Smooth muscle cell (in vitro differentiated cells): ENCODE measurements at regions not wholly inside any gene's neighbourhood (a gene's known extent, or its start where the extent isn't known, plus 50 kb on each side); places are given as distances from the start of the nearest gene placed in this dataset.
A peak's percentile ranks its signal among the peaks of the same experiment; 100 is the strongest.

Source experiments
- DNase-seq: peaks from one replicate; lab custom pipeline; 2025; ENCODE audit not compliant: unreplicated experiment; lab: John Stamatoyannopoulos, UW
- H2AFZ ChIP-seq: fragments of 200-600 bp; sonication (generic); 2 replicates; pipeline ENCODE4 v1.6.0; 2016; ENCODE audit warnings: antibody characterized with exemption, low read depth, mild to moderate bottlenecking
- H3F3A ChIP-seq: fragments of 200-600 bp; sonication (generic); 2 replicates; pipeline ENCODE4 v1.6.0; 2017; ENCODE audit warnings: antibody characterized with exemption, low read depth
- H3K27ac ChIP-seq: fragments of 200-600 bp; sonication (generic); 2 replicates; pipeline ENCODE4 v1.5.1; 2016; ENCODE audit warnings: low read depth, mild to moderate bottlenecking
- H3K27me3 ChIP-seq: fragments of 200-600 bp; sonication (generic); 2 replicates; pipeline ENCODE4 v1.6.1; 2016; ENCODE audit warnings: low read depth, mild to moderate bottlenecking
- H3K36me3 ChIP-seq: fragments of 200-600 bp; sonication (generic); 2 replicates; pipeline ENCODE4 v1.5.1; 2016; ENCODE audit warnings: low read depth
- H3K4me1 ChIP-seq: fragments of 200-600 bp; sonication (generic); 2 replicates; pipeline ENCODE4 v1.5.1; 2016; ENCODE audit warnings: low read depth
- H3K4me2 ChIP-seq: fragments of 200-600 bp; sonication (generic); 2 replicates; pipeline ENCODE4 v1.6.0; 2016; ENCODE audit warnings: mild to moderate bottlenecking
- H3K4me3 ChIP-seq: fragments of 200-600 bp; sonication (generic); 2 replicates; pipeline ENCODE4 v1.5.1; 2016; ENCODE audit warnings: mild to moderate bottlenecking
- H3K79me2 ChIP-seq: fragments of 200-600 bp; sonication (generic); 2 replicates; pipeline ENCODE4 v1.6.0; 2016; ENCODE audit warnings: low read depth, mild to moderate bottlenecking
- H3K9ac ChIP-seq: fragments of 200-600 bp; sonication (generic); 2 replicates; pipeline ENCODE4 v1.6.0; 2016; ENCODE audit warnings: low read depth
- H3K9me3 ChIP-seq: fragments of 200-600 bp; sonication (generic); replicated peaks from 2 replicates; pipeline ENCODE4 v1.5.1; 2016; ENCODE audit warnings: low read depth
- H4K20me1 ChIP-seq: fragments of 200-600 bp; sonication (generic); 2 replicates; pipeline ENCODE4 v1.6.0; 2016; ENCODE audit warnings: low read depth
- WGBS: methylation state at CpG from one replicate; pipeline ENCODE4 v1.1.7; 2016; ENCODE audit warnings: low lambda C conversion rate; 5-methylcytosine and 5-hydroxymethylcytosine counted together
- TF ChIP-seq, protein P1 (sequence below): fragments of 200-600 bp; sonication (generic); IDR thresholded peaks from 2 replicates; pipeline ENCODE4 v1.5.1; 2017; ENCODE audit warnings: borderline replicate concordance, mild to moderate bottlenecking, antibody characterized with exemption; ENCODE audit not compliant: insufficient read depth, poor library complexity, severe bottlenecking

DNA sequence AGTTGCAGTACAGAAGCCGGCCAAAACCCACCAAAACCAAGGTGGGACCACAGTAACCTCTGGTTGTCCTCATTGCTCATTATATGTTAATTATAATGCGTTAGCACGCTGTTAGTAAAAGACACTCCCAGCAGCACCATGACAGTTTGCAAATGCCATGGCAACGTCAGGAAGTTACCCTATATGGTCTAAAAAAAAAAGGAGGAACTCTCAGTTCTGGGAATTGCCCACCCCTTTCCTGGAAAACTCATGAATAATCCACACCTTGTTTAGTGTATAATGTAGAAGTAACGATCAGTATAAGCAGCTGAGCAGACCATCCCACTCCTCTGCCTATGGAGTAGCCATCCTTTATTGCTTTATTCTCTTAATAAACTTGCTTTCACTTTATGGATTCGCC, 148.6 kb upstream of the EXOC2 start:
- no peaks in the 10 kb centered on the region for H3K79me2 ChIP-seq
- peak overlapping the region; percentile 67 for H3K27ac ChIP-seq
- H3K4me2 ChIP-seq = peak overlapping the region; percentile 30
- H3K9ac ChIP-seq = no peak overlapping the region
- no peak for DNase-seq
- no peaks in the 10 kb centered on the region for H4K20me1 ChIP-seq
- H3K4me1 ChIP-seq = peaks cover 7% of the 10 kb centered on the region
- H3K27me3 ChIP-seq = no peaks in the 10 kb centered on the region
- TF ChIP-seq, protein P1, sequence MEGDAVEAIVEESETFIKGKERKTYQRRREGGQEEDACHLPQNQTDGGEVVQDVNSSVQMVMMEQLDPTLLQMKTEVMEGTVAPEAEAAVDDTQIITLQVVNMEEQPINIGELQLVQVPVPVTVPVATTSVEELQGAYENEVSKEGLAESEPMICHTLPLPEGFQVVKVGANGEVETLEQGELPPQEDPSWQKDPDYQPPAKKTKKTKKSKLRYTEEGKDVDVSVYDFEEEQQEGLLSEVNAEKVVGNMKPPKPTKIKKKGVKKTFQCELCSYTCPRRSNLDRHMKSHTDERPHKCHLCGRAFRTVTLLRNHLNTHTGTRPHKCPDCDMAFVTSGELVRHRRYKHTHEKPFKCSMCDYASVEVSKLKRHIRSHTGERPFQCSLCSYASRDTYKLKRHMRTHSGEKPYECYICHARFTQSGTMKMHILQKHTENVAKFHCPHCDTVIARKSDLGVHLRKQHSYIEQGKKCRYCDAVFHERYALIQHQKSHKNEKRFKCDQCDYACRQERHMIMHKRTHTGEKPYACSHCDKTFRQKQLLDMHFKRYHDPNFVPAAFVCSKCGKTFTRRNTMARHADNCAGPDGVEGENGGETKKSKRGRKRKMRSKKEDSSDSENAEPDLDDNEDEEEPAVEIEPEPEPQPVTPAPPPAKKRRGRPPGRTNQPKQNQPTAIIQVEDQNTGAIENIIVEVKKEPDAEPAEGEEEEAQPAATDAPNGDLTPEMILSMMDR = no peak
- no peaks in the 10 kb centered on the region for H3K9me3 ChIP-seq
- H2AFZ ChIP-seq = no peak overlapping the region
- 87% methylated on average over 6 of the region's 6 CpGs for WGBS
- H3F3A ChIP-seq = peaks cover 9% of the 10 kb centered on the region
- no peaks in the 10 kb centered on the region for H3K36me3 ChIP-seq
- H3K4me3 ChIP-seq = no peak overlapping the region

DNA sequence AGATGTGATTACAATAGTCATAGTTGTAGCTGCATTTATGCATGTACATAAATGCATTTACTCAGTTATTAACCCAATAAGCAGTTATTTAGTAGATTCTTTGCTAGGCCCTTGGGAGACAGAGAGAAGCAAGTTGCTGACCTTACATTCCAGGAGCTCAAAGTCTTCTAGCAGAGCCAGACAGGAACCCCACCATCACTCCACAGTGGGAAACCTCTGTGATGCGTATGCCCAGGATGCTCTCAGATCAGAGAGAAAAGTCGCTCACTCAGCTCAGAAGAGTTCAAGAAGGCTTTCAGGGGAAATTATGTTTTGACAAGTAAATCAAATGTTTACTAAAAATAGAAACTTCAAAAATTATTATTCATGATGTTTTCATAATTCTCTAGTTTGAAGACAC, 146.3 kb upstream of the EXOC2 start:
- H2AFZ ChIP-seq = no peak overlapping the region
- 89% methylated on average over 2 of the region's 2 CpGs for WGBS
- H3K9me3 ChIP-seq = no peaks in the 10 kb centered on the region
- H3K4me3 ChIP-seq = no peak overlapping the region
- no peak overlapping the region for H3K4me2 ChIP-seq
- no peak for DNase-seq
- no peak overlapping the region for H3K9ac ChIP-seq
- H3K4me1 ChIP-seq = peaks cover 24% of the 10 kb centered on the region
- TF ChIP-seq, protein P1 = no peak
- H3K79me2 ChIP-seq = no peaks in the 10 kb centered on the region
- no peaks in the 10 kb centered on the region for H3K36me3 ChIP-seq
- peaks cover 12% of the 10 kb centered on the region for H3F3A ChIP-seq
- H3K27ac ChIP-seq = no peak overlapping the region
- H4K20me1 ChIP-seq = peaks cover 3% of the 10 kb centered on the region
- H3K27me3 ChIP-seq = no peaks in the 10 kb centered on the region

DNA sequence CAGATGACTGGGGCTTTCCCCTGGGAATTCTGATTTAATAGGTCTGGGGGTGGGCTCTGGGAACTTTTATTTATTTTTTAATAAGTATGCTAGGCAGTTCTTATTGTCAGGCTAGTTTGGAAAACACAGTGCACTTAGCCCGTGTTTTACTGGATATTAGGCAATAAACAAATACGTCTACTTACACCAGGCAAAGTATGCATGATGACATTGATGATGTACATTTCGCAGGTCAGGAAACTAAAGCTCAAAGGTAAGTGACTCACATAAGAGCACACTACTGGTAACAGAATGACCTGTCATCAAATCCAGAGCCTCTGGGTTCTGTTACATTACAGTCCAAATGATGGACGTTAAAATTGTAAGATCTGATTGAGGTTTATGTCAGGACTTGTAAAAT, 144.4 kb upstream of the EXOC2 start:
- H3K4me1 ChIP-seq = peaks cover 24% of the 10 kb centered on the region
- TF ChIP-seq, protein P1 = no peak
- no peak overlapping the region for H3K4me3 ChIP-seq
- no peaks in the 10 kb centered on the region for H3K27me3 ChIP-seq
- no peak overlapping the region for H3K9ac ChIP-seq
- H2AFZ ChIP-seq = no peak overlapping the region
- peaks cover 3% of the 10 kb centered on the region for H4K20me1 ChIP-seq
- no peaks in the 10 kb centered on the region for H3K79me2 ChIP-seq
- 35% methylated on average over 4 of the region's 4 CpGs for WGBS
- H3K9me3 ChIP-seq = no peaks in the 10 kb centered on the region
- H3K36me3 ChIP-seq = no peaks in the 10 kb centered on the region
- no peak for DNase-seq
- H3F3A ChIP-seq = peaks cover 12% of the 10 kb centered on the region
- H3K4me2 ChIP-seq = peak overlapping the region; percentile 31
- H3K27ac ChIP-seq = peak overlapping the region; percentile 74

DNA sequence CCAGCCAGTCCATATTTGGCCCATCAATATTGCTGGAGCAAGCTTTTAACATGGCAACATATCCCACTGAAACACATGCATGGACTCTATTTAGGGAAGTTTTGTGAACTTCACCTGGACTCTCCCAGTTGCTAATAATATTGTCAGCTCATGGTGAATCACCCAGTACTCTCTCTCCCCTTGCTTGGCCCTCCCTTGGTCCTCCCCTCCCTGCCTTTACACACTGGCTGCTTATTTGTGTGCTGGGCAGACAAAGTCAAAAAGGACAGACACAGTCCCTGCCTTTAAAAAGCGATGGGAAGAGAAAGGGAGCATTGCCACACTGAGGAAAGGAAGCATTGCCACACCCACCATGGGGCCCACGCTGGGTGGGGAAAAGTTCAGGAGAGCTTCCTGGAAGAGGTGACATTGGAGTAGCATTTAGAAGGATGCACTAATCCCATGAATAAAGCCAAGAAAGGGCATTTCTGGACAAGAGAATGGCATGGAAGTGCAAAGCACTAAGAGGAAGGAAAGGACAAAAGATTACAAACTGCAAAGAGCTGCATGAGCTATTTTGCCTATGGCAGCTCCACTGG, 143.4 kb upstream of the EXOC2 start:
- H3K4me1 ChIP-seq = peaks cover 24% of the 10 kb centered on the region
- no peak overlapping the region for H3K4me3 ChIP-seq
- no peaks in the 10 kb centered on the region for H3K36me3 ChIP-seq
- H3K27ac ChIP-seq = peak overlapping the region; percentile 74
- H3K79me2 ChIP-seq = no peaks in the 10 kb centered on the region
- H3K4me2 ChIP-seq = peak overlapping the region; percentile 62
- H2AFZ ChIP-seq = no peak overlapping the region
- DNase-seq = no peak
- TF ChIP-seq, protein P1 = no peak
- H3K9me3 ChIP-seq = no peaks in the 10 kb centered on the region
- no peaks in the 10 kb centered on the region for H3K27me3 ChIP-seq
- H3K9ac ChIP-seq = no peak overlapping the region
- peaks cover 3% of the 10 kb centered on the region for H4K20me1 ChIP-seq
- H3F3A ChIP-seq = peaks cover 12% of the 10 kb centered on the region
- 71% methylated on average over 2 of the region's 2 CpGs for WGBS
